Hematopoietic multipotent progenitor cell treated with erythropoietin and hydrocortisone succinate and interleukin-3 and kit ligand, for 4 days (in vitro differentiated cells): ENCODE measurements at regions not wholly inside any gene's neighbourhood (a gene's known extent, or its start where the extent isn't known, plus 50 kb on each side); places are given as distances from the start of the nearest gene placed in this dataset.
"Not testable (repeated sequence)": the region's sequence is repeated elsewhere in the genome, so short reads cannot be mapped to it uniquely, and the experiment has no call there.

ENCODE experiments used
- DNase-seq: peaks from one replicate; pipeline ENCODE4 v3.0.0-alpha.2; 2015

GRCh38 chr5:163889369-163889768 is 383.9 kb downstream of the MAT2B start:
- peak; percentile 19 for DNase-seq

GRCh38 chr5:163890261-163890660 is 384.8 kb downstream of the MAT2B start:
- DNase-seq: no peak

GRCh38 chr5:163893281-163893680 is 387.9 kb downstream of the MAT2B start:
- no peak for DNase-seq

- peak; percentile 43 for DNase-seq
These were observed 389.2 kb downstream of the MAT2B start for GRCh38 chr5:163894645-163895044.

GRCh38 chr5:163898873-163899272 is 393.5 kb downstream of the MAT2B start:
- DNase-seq: no peak

GRCh38 chr5:163907783-163908182 is 402.4 kb downstream of the MAT2B start:
- DNase-seq: peak; percentile 45

GRCh38 chr5:163908253-163908652 is 402.8 kb downstream of the MAT2B start:
- peak; percentile 42 for DNase-seq

GRCh38 chr5:163910226-163910625 is 404.8 kb downstream of the MAT2B start:
- DNase-seq: no peak

GRCh38 chr5:163912046-163912445 is 406.6 kb downstream of the MAT2B start:
- no peak for DNase-seq

GRCh38 chr5:163913548-163913947 is 408.1 kb downstream of the MAT2B start:
- peak; percentile 74 for DNase-seq

GRCh38 chr5:163914910-163915309 is 409.5 kb downstream of the MAT2B start:
- DNase-seq: peak; percentile 96

- peak; percentile 88 for DNase-seq
These were observed 410.1 kb downstream of the MAT2B start for GRCh38 chr5:163915481-163915961.

GRCh38 chr5:163916376-163916775 is 411.0 kb downstream of the MAT2B start:
- peak; percentile 91 for DNase-seq

- DNase-seq: peak; percentile 57
These were observed 411.4 kb downstream of the MAT2B start for GRCh38 chr5:163916861-163917260.

GRCh38 chr5:163917747-163918146 is 412.3 kb downstream of the MAT2B start:
- DNase-seq: no peak

- not testable (repeated sequence) for DNase-seq
These were observed 429.6 kb downstream of the MAT2B start for GRCh38 chr5:163934990-163935389.

GRCh38 chr5:163938595-163938994 is 433.2 kb downstream of the MAT2B start:
- peak; percentile 48 for DNase-seq

- no peak for DNase-seq
These were observed 435.7 kb downstream of the MAT2B start for GRCh38 chr5:163941079-163941478.

- DNase-seq: no peak
These were observed 438.1 kb downstream of the MAT2B start for GRCh38 chr5:163943546-163943945.

- no peak for DNase-seq
These were observed 439.3 kb downstream of the MAT2B start for GRCh38 chr5:163944738-163945137.

- DNase-seq: no peak
These were observed 442.6 kb downstream of the MAT2B start for GRCh38 chr5:163947848-163948666.

- no peak for DNase-seq
These were observed 444.8 kb downstream of the MAT2B start for GRCh38 chr5:163950248-163950647.

GRCh38 chr5:163951069-163951468 is 445.6 kb downstream of the MAT2B start:
- no peak for DNase-seq

GRCh38 chr5:163953901-163954300 is 448.5 kb downstream of the MAT2B start:
- DNase-seq: no peak

GRCh38 chr5:163961230-163961629 is 455.8 kb downstream of the MAT2B start:
- not testable (repeated sequence) for DNase-seq
